ENCODE measurements at regions not wholly inside any gene's neighbourhood (a gene's known extent, or its start where the extent isn't known, plus 50 kb on each side); places are given as distances from the start of the nearest gene placed in this dataset.

DNA sequence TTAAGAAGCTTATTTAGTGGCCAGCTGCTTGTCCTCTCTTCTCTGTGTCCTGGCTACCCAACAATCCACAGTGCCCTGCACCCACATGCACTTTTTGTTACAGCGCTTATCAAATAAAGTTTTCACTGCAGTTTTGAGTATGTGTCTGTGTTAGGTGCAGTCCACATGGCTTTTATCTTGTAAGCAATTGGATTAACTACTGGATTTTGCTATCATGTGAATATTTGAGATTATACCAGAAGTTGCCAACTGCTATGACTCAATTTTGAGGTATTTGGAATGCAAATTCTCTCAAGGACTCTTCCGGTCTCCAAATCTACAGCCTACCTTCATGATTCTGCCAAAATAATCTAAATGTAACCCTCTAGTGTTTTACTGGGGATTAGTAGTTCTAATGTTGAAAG lies 690.2 kb downstream of the NR2F1-AS1 start:
- in situ Hi-C loops (cut with HindIII; ENCODE audit: low sequenced_read_pairs) = no loop called here
- DNase-seq (ENCODE audit: low read depth, low spot score) = no peak
- TF ChIP-seq, protein P1, sequence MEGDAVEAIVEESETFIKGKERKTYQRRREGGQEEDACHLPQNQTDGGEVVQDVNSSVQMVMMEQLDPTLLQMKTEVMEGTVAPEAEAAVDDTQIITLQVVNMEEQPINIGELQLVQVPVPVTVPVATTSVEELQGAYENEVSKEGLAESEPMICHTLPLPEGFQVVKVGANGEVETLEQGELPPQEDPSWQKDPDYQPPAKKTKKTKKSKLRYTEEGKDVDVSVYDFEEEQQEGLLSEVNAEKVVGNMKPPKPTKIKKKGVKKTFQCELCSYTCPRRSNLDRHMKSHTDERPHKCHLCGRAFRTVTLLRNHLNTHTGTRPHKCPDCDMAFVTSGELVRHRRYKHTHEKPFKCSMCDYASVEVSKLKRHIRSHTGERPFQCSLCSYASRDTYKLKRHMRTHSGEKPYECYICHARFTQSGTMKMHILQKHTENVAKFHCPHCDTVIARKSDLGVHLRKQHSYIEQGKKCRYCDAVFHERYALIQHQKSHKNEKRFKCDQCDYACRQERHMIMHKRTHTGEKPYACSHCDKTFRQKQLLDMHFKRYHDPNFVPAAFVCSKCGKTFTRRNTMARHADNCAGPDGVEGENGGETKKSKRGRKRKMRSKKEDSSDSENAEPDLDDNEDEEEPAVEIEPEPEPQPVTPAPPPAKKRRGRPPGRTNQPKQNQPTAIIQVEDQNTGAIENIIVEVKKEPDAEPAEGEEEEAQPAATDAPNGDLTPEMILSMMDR (IDR thresholded peaks at IDR 0.05; ENCODE audit: low read depth, low read length) = no peak
- H3K4me3 ChIP-seq (ENCODE audit: low read depth, low read length) = no peak overlapping the region

DNA sequence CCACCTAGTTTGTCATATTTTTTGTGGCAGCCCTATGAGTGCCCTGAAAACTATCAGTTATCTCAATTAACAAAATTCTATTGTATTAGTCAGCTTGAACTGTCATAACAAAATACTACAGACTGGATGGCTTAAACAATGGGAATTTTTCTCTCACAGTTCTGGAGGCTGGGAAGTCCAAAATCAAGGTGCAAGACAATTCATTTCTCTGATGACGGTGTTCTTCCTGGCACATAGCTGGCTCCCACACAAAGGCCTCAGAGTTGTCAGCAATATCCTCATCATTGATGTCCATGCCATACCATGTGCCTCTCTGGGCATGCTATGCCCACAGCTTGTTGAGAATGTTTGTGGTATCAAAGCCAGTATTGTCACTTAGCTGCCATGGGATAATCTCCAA lies 691.9 kb downstream of the NR2F1-AS1 start:
- no peak overlapping the region for H3K4me3 ChIP-seq (ENCODE audit: low read depth, low read length)
- in situ Hi-C loops (cut with HindIII; ENCODE audit: low sequenced_read_pairs) = no loop called here
- DNase-seq (ENCODE audit: low read depth, low spot score) = no peak
- TF ChIP-seq, protein P1 (IDR thresholded peaks at IDR 0.05; ENCODE audit: low read depth, low read length) = no peak

DNA sequence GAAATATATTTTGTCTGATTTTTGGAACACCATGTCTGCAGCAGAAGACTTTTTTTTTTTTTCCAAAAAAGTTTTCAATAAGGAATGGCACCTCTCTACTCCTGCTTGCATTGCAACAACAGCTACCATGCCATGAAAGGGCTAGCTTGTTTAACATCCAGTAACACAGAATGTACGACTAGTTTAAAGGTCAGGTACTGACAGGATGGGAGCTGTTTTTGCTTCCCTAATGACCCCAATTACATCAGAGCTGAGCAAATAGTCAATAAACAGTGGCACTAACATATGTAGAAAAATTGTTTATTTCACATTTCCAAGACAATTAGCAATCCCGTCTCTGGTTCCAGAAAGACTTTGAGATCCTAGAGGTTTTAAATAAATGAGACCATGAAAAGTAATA lies 693.8 kb downstream of the NR2F1-AS1 start:
- in situ Hi-C loops (cut with HindIII; ENCODE audit: low sequenced_read_pairs) = no loop called here
- TF ChIP-seq, protein P1 (IDR thresholded peaks at IDR 0.05; ENCODE audit: low read depth, low read length) = no peak
- DNase-seq (ENCODE audit: low read depth, low spot score) = no peak
- no peak overlapping the region for H3K4me3 ChIP-seq (ENCODE audit: low read depth, low read length)

DNA sequence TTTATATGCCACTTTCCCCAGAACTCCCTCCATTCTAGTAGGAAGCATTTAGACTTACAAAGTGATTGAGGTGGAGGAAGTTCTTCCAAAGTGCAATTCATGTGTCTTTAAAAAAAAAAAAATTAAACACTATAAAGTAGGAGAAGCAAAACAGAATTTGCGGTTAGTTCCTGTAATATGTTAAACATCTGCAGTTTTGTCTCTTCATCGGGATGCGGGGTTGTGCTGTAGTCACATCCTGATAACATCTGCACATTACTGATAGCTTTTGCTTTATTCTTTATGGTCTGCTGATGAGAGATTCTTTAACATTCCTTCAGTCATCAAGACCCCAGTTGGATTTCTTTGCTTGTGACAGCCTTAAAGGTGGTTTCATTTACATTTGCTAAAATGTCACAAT lies 694.3 kb downstream of the NR2F1-AS1 start:
- in situ Hi-C loops (cut with HindIII; ENCODE audit: low sequenced_read_pairs) = no loop called here
- TF ChIP-seq, protein P1 (IDR thresholded peaks at IDR 0.05; ENCODE audit: low read depth, low read length) = no peak
- DNase-seq (ENCODE audit: low read depth, low spot score) = no peak
- H3K4me3 ChIP-seq (ENCODE audit: low read depth, low read length) = no peak overlapping the region

DNA sequence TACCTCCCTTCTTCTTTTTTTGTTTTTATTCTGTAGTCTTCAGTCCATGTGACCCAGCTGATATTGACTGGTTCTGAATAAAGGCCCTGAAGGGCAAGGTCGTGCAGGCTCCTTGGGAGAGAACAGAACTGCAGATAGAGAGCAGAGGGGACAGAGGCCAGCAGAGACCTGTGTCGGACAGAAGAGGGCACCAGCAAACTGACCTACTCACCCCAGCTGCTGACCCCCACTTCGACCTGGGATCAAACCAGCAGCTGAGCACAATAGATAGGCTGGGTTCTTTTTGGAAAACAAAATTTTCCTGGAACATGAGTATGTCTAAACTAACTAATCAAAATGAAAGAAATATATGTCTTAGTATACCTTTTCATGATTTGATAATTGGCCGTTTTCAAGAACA lies 695.1 kb downstream of the NR2F1-AS1 start:
- in situ Hi-C loops (cut with HindIII; ENCODE audit: low sequenced_read_pairs) = no loop called here
- H3K4me3 ChIP-seq (ENCODE audit: low read depth, low read length) = no peak overlapping the region
- TF ChIP-seq, protein P1 (IDR thresholded peaks at IDR 0.05; ENCODE audit: low read depth, low read length) = no peak
- DNase-seq (ENCODE audit: low read depth, low spot score) = no peak

DNA sequence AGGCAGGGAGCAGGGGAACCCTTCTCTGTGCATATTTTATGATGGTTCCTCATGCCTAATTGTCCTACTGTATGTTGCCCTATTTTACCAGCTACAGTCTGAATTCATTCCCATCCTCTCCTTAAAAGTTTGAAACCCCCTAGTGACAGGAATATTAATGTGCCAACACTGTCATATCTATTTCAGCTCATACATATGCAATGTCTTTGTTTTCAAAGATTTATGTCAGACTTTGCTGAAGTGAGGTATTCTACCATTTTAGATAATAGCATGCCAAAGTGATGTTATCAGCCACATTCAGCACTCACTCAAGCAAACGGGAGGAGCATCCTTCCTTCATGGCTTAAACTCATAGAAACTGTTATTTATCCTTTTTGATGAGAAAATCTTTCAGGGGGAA lies 696.5 kb downstream of the NR2F1-AS1 start:
- no peak overlapping the region for H3K4me3 ChIP-seq (ENCODE audit: low read depth, low read length)
- TF ChIP-seq, protein P1 (IDR thresholded peaks at IDR 0.05; ENCODE audit: low read depth, low read length) = no peak
- in situ Hi-C loops (cut with HindIII; ENCODE audit: low sequenced_read_pairs) = no loop called here
- DNase-seq (ENCODE audit: low read depth, low spot score) = no peak
